ENCODE measurements at regions not wholly inside any gene's neighbourhood (a gene's known extent, or its start where the extent isn't known, plus 50 kb on each side); places are given as distances from the start of the nearest gene placed in this dataset.
"Not testable (repeated sequence)": the region's sequence is repeated elsewhere in the genome, so short reads cannot be mapped to it uniquely, and the experiment has no call there.

DNA sequence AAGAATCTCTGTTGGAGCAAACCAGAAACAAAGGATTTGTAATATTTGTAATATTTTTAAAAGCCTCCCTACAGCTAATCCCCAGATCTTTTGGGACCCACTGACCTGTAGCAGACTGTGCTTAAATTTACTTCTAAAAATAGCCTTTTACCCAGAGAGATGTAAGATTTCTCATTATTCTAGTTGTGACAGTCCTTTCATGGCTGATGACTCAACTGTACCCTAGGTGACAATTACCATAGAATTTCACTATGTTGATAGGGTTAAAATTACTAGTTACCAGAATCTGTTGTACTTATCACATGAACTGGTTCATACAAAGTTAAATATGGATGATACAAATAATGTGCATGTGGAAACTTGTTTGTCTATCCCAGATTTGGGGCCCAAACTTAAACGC is 543.9 kb upstream of the SEMA6A start:
- FAIRE-seq = no peak
- intact Hi-C loops (cut with micrococcal nuclease) = no loop called here
- BruUV-seq (replicated peaks) = no TSS peak

DNA sequence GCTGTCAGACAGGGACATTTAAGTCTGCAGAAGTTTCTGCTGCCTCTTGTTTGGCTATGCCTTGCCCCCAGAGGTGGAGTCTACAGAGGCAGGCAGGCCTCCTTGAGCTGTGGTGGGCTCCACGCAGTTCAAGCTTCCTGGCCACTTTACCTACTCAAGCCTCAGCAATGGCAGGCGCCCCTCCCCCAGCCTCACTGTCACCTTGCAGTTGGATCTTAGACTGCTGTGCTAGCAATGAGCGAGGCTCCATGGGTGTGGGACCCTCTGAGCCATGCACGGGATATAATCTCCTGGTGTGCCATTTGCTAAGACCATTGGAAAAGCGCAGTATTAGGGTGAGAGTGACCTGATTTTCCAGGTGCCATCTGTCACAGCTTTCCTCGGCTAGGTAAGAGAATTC is 542.7 kb upstream of the SEMA6A start:
- H3K36me3 ChIP-seq (ENCODE audit: control insufficient read depth in 2 of 2, extremely low read depth in 1 of 2, insufficient read depth in 2 of 2, low read length in 2 of 2); FAIRE-seq; H3K9ac ChIP-seq (replicated peaks; ENCODE audit: extremely low read depth, insufficient read depth, low read length); H3K4me1 ChIP-seq (ENCODE audit: control insufficient read depth, extremely low read depth, insufficient read depth, low read length); H3K4me3 ChIP-seq (replicated peaks in 1 of 3; ENCODE audit: insufficient read depth in 1 of 3, low read depth in 1 of 3, low read length in 3 of 3); H3K27me3 ChIP-seq (ENCODE audit: control insufficient read depth in 2 of 2, insufficient read depth in 2 of 2, low read length in 2 of 2); H3K79me2 ChIP-seq (ENCODE audit: control insufficient read depth, insufficient read depth, low read length); H4K20me1 ChIP-seq (replicated peaks; ENCODE audit: control insufficient read depth, extremely low read depth, insufficient read depth, low read length); H3K9me3 ChIP-seq (replicated peaks; ENCODE audit: control insufficient read depth, insufficient read depth, low read length); H2AFZ ChIP-seq (ENCODE audit: low read depth, low read length); POLR2A ChIA-PET; BruUV-seq (replicated peaks); H3K9me1 ChIP-seq (replicated peaks; ENCODE audit: control insufficient read depth, extremely low read depth, insufficient read depth, low read length); H3K27ac ChIP-seq (ENCODE audit: insufficient read depth, low read depth, low read length); DNase-seq (ENCODE audit: low read depth, low spot score); intact Hi-C loops (cut with micrococcal nuclease); H3K4me2 ChIP-seq (ENCODE audit: insufficient read depth, low read length); dilution Hi-C loops (cut with MboI; ENCODE audit: extremely low pct_ligation_motif_present, low sequenced_read_pairs); CTCF ChIA-PET: not testable (repeated sequence)

More for the DNA sequence above, 543.9 kb upstream of the SEMA6A start:
- no peaks in the 10 kb centered on the region for H3K9me1 ChIP-seq (replicated peaks; ENCODE audit: control insufficient read depth, extremely low read depth, insufficient read depth, low read length)
- no peaks in the 10 kb centered on the region for H3K79me2 ChIP-seq (ENCODE audit: control insufficient read depth, insufficient read depth, low read length)
- dilution Hi-C loops (cut with MboI; ENCODE audit: extremely low pct_ligation_motif_present, low sequenced_read_pairs) = no loop called here
- no peak overlapping the region for H3K4me3 ChIP-seq (replicated peaks in 1 of 3; ENCODE audit: insufficient read depth in 1 of 3, low read depth in 1 of 3, low read length in 3 of 3)
- no peaks in the 10 kb centered on the region for H3K4me1 ChIP-seq (ENCODE audit: control insufficient read depth, extremely low read depth, insufficient read depth, low read length)
- no peak overlapping the region for H3K4me2 ChIP-seq (ENCODE audit: insufficient read depth, low read length)
- no peak overlapping the region for H2AFZ ChIP-seq (ENCODE audit: low read depth, low read length)
- H3K27ac ChIP-seq (ENCODE audit: insufficient read depth, low read depth, low read length) = no peak overlapping the region
- ChIA-PET POLR2A (no interaction called here), CTCF (no interaction called here)
- no peak for DNase-seq (ENCODE audit: low read depth, low spot score)
- H3K9ac ChIP-seq (replicated peaks; ENCODE audit: extremely low read depth, insufficient read depth, low read length) = no peak overlapping the region
- no peaks in the 10 kb centered on the region for H4K20me1 ChIP-seq (replicated peaks; ENCODE audit: control insufficient read depth, extremely low read depth, insufficient read depth, low read length)
- H3K27me3 ChIP-seq (ENCODE audit: control insufficient read depth in 2 of 2, insufficient read depth in 2 of 2, low read length in 2 of 2) = no peaks in the 10 kb centered on the region
- TF ChIP-seq, protein P1, sequence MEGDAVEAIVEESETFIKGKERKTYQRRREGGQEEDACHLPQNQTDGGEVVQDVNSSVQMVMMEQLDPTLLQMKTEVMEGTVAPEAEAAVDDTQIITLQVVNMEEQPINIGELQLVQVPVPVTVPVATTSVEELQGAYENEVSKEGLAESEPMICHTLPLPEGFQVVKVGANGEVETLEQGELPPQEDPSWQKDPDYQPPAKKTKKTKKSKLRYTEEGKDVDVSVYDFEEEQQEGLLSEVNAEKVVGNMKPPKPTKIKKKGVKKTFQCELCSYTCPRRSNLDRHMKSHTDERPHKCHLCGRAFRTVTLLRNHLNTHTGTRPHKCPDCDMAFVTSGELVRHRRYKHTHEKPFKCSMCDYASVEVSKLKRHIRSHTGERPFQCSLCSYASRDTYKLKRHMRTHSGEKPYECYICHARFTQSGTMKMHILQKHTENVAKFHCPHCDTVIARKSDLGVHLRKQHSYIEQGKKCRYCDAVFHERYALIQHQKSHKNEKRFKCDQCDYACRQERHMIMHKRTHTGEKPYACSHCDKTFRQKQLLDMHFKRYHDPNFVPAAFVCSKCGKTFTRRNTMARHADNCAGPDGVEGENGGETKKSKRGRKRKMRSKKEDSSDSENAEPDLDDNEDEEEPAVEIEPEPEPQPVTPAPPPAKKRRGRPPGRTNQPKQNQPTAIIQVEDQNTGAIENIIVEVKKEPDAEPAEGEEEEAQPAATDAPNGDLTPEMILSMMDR (IDR thresholded peaks at IDR 0.05; ENCODE audit: extremely low read depth in 1 of 2, insufficient read depth in 1 of 2, low read depth in 1 of 2, low read length in 2 of 2) = no peak
- no peak for TF ChIP-seq POLR2AphosphoS5 (IDR thresholded peaks at IDR 0.05; ENCODE audit: insufficient read depth, low read depth, low read length)
- no peak for TF ChIP-seq MYC (IDR thresholded peaks at IDR 0.05; ENCODE audit: low read depth, low read length)
- no peak for TF ChIP-seq FOS (IDR thresholded peaks at IDR 0.05; ENCODE audit: borderline replicate concordance, insufficient read depth, low read length)
- TF ChIP-seq, protein P2, sequence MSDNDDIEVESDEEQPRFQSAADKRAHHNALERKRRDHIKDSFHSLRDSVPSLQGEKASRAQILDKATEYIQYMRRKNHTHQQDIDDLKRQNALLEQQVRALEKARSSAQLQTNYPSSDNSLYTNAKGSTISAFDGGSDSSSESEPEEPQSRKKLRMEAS (IDR thresholded peaks at IDR 0.05; ENCODE audit: insufficient read depth, insufficient read length) = no peak
- no peak for TF ChIP-seq GATA2 (IDR thresholded peaks at IDR 0.05; ENCODE audit: insufficient read depth, insufficient read length, low read depth, low read length)
- TF ChIP-seq JUN (IDR thresholded peaks at IDR 0.05; ENCODE audit: borderline replicate concordance, insufficient read depth, insufficient read length, low read depth) = no peak
- no peak for TF ChIP-seq EZH2 (IDR thresholded peaks at IDR 0.05; ENCODE audit: borderline replicate concordance, low read depth, low read length, severe bottlenecking)
- TF ChIP-seq POLR2A (IDR thresholded peaks at IDR 0.05; ENCODE audit: low read depth, low read length) = no peak
- H3K9me3 ChIP-seq (replicated peaks; ENCODE audit: control insufficient read depth, insufficient read depth, low read length) = no peaks in the 10 kb centered on the region
- no peaks in the 10 kb centered on the region for H3K36me3 ChIP-seq (ENCODE audit: control insufficient read depth in 2 of 2, extremely low read depth in 1 of 2, insufficient read depth in 2 of 2, low read length in 2 of 2)
